ENCODE measurements at regions not wholly inside any gene's neighbourhood (a gene's known extent, or its start where the extent isn't known, plus 50 kb on each side); places are given as distances from the start of the nearest gene placed in this dataset.

DNA sequence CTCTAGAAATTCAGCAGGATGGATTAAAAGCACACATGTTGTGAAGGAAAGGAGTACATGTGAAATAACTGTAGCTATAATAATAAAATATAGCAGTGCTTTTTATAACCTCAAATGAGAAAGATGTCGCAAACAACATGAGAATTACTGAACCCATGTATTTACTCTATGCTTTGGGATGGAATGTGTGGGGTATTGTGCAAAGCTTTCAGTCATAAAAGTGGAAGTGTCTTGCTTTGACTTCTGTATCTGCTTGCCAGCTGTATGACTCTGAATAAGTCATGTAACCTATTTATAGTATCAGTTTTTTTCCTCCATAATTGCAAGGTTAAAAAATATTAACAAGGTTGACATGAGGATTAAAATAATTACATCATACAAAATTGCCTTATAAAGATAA lies 519.3 kb upstream of the CADM2 start:
- ATAC-seq (replicated peaks; ENCODE audit: extremely low read depth, poor library complexity, severe bottlenecking): no peak
- no peak overlapping the region for H3K27ac Mint-ChIP-seq (ENCODE audit: low read depth)

DNA sequence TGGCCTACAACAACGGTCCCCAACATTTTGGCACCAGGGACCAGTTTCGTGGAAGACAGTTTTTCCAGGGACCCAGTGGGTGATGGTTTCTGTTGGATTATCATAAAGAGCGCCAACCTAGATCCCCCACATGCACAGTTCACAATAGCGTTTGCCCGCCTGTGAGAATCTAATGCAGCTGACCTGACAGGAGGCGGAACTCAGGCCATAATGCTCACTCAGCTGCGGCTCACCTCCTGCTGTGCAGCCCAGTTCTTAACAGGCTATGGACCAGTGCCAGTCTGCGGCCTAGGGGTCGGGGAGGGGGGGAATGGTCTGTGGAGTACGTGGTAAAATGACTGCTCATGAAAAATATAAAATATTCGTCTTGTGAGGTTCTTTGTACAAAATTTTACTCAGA lies 518.5 kb upstream of the CADM2 start:
- no peaks in the 10 kb centered on the region for H3K4me1 Mint-ChIP-seq

More for the DNA sequence above, 519.3 kb upstream of the CADM2 start:
- no peak overlapping the region for H3K4me3 Mint-ChIP-seq
- H3K27me3 Mint-ChIP-seq: no peaks in the 10 kb centered on the region
- no peaks in the 10 kb centered on the region for H3K9me3 Mint-ChIP-seq
- no peak for DNase-seq (ENCODE audit: low spot score in 2 of 2)
- no peaks in the 10 kb centered on the region for H3K36me3 Mint-ChIP-seq (ENCODE audit: insufficient read depth)
- no peaks in the 10 kb centered on the region for H3K4me1 Mint-ChIP-seq

DNA sequence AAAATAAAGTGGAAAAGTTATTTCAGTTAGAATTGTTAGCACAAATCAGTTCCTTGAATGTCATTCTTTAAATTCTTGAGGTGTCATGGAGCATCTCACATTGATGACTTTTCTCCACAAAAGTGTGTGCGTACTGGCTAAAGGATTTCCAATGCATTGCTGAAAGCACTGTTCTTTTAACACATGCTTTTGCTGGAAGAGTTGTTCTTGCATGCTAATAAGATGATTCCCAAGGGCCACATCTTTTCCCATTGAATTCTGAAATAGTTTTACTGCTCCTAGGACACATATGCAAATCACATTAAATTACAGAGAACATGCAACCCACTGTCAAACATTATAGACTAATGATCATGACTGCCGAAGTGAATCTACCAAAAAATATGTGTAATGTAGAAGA lies 516.3 kb upstream of the CADM2 start:
- Mint-ChIP-seq H3K27ac (ENCODE audit: low read depth) (no peak overlapping the region), H3K36me3 (ENCODE audit: insufficient read depth) (no peaks in the 10 kb centered on the region), H3K4me3 (no peak overlapping the region), H3K4me1 (no peaks in the 10 kb centered on the region), H3K9me3 (peaks cover 5% of the 10 kb centered on the region), H3K27me3 (no peaks in the 10 kb centered on the region)
- ATAC-seq (replicated peaks; ENCODE audit: extremely low read depth, poor library complexity, severe bottlenecking) (no peak), DNase-seq (ENCODE audit: low spot score in 2 of 2) (no peak)

More for the DNA sequence above, 518.5 kb upstream of the CADM2 start:
- Mint-ChIP-seq H3K27ac (ENCODE audit: low read depth) (no peak overlapping the region), H3K36me3 (ENCODE audit: insufficient read depth) (no peaks in the 10 kb centered on the region), H3K9me3 (no peaks in the 10 kb centered on the region), H3K4me3 (no peak overlapping the region), H3K27me3 (no peaks in the 10 kb centered on the region)
- DNase-seq (ENCODE audit: low spot score in 2 of 2) (no peak), ATAC-seq (replicated peaks; ENCODE audit: extremely low read depth, poor library complexity, severe bottlenecking) (no peak)

DNA sequence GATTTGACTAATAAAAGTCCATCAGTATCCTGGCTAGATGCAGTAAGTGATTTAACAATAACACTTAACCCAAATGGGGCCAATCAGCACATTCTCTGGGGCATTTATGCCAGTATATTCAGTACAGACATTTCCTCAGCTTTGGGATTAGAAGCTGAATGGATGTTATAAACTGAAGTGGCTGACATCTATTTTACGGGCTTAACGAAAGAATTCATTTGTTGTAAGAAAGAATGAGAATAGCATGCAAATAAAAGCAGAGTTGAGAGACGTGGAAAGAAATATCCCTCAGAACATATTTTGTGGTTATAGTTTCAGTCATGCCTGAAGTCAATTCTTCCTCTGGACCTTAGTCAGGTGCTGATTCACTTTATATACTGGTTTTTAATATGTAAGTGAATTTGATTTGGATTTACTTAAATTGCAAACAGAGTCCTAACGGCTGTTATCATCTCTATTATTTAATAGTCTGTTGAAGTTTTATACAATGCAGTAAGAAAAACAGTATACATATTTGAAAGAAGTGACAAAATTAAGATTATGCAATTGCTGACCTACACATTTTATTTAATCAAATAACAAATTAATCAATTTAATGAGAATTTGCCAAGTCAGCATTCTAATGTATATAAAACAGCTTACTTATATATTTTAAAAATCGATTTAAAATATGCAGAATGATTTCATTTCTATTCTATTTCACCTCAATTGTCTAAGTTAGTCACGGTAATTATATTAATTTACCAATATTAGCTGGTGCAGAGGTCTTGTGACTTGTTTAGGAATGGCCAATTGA lies 513.9 kb upstream of the CADM2 start:
- DNase-seq (ENCODE audit: low spot score in 2 of 2): no peak
- ATAC-seq (replicated peaks; ENCODE audit: extremely low read depth, poor library complexity, severe bottlenecking): no peak
- no peak overlapping the region for H3K27ac Mint-ChIP-seq (ENCODE audit: low read depth)

DNA sequence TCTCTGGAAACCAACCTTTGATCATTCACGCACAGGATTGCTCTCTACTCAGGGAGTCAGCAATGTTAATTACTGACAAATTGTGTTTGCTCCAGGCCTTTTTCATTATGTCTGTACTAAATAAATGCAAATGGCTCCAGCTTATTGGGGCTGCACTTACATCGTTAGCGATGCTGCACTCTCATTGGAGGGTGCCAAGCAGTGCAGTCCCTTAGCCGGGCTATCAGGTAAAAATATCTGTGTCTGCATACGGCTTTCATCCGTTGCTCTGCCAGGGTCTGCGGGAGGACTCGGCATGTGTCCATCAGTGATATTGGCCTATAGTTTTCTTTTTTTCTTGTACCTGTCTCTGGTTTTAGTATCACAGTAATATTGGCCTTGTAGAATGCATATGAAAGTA lies 471.5 kb upstream of the CADM2 start:
- DNase-seq (ENCODE audit: low spot score in 2 of 2): no peak
- no peaks in the 10 kb centered on the region for H3K36me3 Mint-ChIP-seq (ENCODE audit: insufficient read depth)
- peaks cover 40% of the 10 kb centered on the region for H3K9me3 Mint-ChIP-seq
- no peaks in the 10 kb centered on the region for H3K4me1 Mint-ChIP-seq
- H3K27ac Mint-ChIP-seq (ENCODE audit: low read depth): no peak overlapping the region
- H3K4me3 Mint-ChIP-seq: no peak overlapping the region
- no peak for ATAC-seq (replicated peaks; ENCODE audit: extremely low read depth, poor library complexity, severe bottlenecking)
- no peaks in the 10 kb centered on the region for H3K27me3 Mint-ChIP-seq

More for the DNA sequence above, 513.9 kb upstream of the CADM2 start:
- H3K27me3 Mint-ChIP-seq: no peaks in the 10 kb centered on the region
- H3K36me3 Mint-ChIP-seq (ENCODE audit: insufficient read depth): no peaks in the 10 kb centered on the region
- H3K4me3 Mint-ChIP-seq: no peak overlapping the region
- peaks cover 11% of the 10 kb centered on the region for H3K9me3 Mint-ChIP-seq
- H3K4me1 Mint-ChIP-seq: no peaks in the 10 kb centered on the region

DNA sequence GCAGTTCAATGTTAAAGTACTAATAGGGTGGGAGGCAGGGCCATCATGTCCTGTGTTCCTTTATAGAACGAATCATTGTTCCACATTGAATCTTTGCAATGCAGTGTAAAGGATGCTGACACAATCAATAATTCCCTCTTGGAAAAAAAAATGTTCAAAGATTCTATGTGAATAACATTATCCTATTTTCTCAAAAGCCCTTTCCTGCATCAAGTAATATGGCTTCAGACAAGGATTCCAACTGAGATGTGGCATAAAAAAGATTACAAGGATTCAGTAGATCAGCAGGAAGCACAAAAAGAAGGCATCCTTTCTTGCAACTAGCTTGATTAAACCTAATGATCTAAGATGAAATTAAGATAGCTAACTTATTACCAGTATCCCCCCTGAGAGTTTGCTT lies 454.0 kb upstream of the CADM2 start:
- Mint-ChIP-seq H3K36me3 (ENCODE audit: insufficient read depth) (no peaks in the 10 kb centered on the region), H3K27me3 (no peaks in the 10 kb centered on the region), H3K4me3 (no peak overlapping the region), H3K27ac (ENCODE audit: low read depth) (no peak overlapping the region), H3K9me3 (peaks cover 20% of the 10 kb centered on the region), H3K4me1 (no peaks in the 10 kb centered on the region)
- ATAC-seq (replicated peaks; ENCODE audit: extremely low read depth, poor library complexity, severe bottlenecking): no peak
- no peak for DNase-seq (ENCODE audit: low spot score in 2 of 2)

DNA sequence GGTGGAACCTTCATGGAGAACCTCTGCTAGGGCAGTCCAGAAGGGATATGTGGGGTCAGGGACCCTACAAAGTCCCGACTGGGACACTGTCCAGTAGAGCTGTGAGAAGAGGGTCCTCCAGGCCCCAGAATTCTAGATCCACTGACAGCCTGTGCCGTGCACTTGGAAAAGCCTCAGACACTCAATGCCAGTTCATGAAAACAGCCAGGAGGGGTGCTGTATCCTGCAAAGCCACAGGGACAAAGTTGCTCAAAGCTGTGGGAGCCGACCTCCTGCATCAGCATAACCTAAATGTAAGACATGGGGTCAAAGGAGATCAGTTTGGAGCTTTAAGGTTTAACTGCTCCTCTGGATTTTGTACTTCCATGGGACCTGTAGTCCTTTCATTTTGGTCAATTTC lies 448.8 kb upstream of the CADM2 start:
- Mint-ChIP-seq H3K36me3 (ENCODE audit: insufficient read depth) (no peaks in the 10 kb centered on the region), H3K4me3 (no peak overlapping the region)

DNA sequence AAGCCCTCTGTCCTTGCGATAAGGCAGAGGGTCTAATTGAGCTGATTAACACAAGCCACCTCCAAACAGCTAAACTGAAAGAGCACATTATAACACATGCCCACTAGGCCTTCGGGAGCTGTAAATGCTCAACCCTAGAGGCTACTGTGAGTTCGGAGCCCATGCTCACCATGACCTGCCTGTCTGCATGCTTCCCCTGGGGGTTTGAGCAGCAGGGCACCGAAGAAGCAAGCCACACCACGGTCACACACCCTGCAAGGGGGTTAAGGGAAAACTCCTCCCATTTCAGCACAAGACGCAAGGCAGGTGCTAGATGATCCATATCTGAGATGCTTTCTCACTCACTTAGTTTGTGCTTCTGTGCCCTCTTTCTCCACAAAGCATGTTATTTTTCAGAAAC lies 435.9 kb upstream of the CADM2 start:
- Mint-ChIP-seq H3K9me3 (peaks cover 20% of the 10 kb centered on the region), H3K27ac (ENCODE audit: low read depth) (no peak overlapping the region), H3K27me3 (no peaks in the 10 kb centered on the region), H3K4me3 (no peak overlapping the region), H3K4me1 (no peaks in the 10 kb centered on the region), H3K36me3 (ENCODE audit: insufficient read depth) (no peaks in the 10 kb centered on the region)
- no peak for ATAC-seq (replicated peaks; ENCODE audit: extremely low read depth, poor library complexity, severe bottlenecking)
- DNase-seq (ENCODE audit: low spot score in 2 of 2): no peak

More for the DNA sequence above, 448.8 kb upstream of the CADM2 start:
- Mint-ChIP-seq H3K4me1 (no peaks in the 10 kb centered on the region), H3K27ac (ENCODE audit: low read depth) (no peak overlapping the region), H3K9me3 (peaks cover 9% of the 10 kb centered on the region), H3K27me3 (no peaks in the 10 kb centered on the region)
- no peak for ATAC-seq (replicated peaks; ENCODE audit: extremely low read depth, poor library complexity, severe bottlenecking)
- DNase-seq (ENCODE audit: low spot score in 2 of 2): no peak

DNA sequence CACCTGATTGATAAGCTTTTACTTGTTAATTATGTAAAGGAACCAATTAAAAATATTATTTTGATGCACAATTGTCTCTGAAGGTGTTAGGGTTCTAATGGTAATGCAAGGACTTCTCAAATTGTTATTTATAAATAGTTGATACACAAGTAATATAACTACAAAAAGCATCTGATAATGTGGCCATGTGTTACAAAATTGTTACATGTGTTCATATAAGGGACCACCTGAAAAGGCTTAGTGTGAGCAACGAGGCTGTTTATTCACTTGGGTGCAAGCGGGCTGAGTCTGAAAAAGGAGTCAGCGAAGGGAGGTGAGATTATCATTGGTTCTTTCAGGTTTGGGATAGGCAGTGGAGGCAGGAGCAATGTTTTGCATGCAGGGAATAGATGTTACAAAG lies 421.9 kb upstream of the CADM2 start:
- Mint-ChIP-seq H3K4me3 (no peak overlapping the region), H3K4me1 (no peaks in the 10 kb centered on the region), H3K9me3 (peaks cover 28% of the 10 kb centered on the region), H3K36me3 (ENCODE audit: insufficient read depth) (no peaks in the 10 kb centered on the region), H3K27ac (ENCODE audit: low read depth) (no peak overlapping the region), H3K27me3 (no peaks in the 10 kb centered on the region)
- ATAC-seq (replicated peaks; ENCODE audit: extremely low read depth, poor library complexity, severe bottlenecking) (no peak), DNase-seq (ENCODE audit: low spot score in 2 of 2) (no peak)

DNA sequence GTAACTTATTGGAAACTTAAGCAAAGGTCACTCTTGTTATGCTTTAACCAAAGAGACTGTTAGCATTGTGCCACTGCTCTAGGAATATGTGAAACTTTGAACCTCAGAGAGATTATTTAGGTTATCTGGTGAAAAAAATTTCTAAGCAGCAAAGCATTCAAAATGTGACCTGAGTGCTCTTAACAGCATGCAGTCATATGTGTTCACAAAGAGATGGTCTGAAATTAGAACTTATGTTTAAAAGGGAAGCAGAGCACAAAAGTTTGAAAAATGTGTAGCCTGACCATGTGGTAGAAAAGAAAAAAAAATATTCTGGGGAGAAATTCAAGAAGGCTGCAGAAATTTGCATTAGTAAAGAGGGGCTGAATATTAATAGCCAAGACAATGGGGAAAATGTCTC lies 420.2 kb upstream of the CADM2 start:
- H3K4me3 Mint-ChIP-seq: no peak overlapping the region
- peaks cover 21% of the 10 kb centered on the region for H3K9me3 Mint-ChIP-seq
- H3K4me1 Mint-ChIP-seq: no peaks in the 10 kb centered on the region
- H3K36me3 Mint-ChIP-seq (ENCODE audit: insufficient read depth): no peaks in the 10 kb centered on the region
- DNase-seq (ENCODE audit: low spot score in 2 of 2) (no peak), ATAC-seq (replicated peaks; ENCODE audit: extremely low read depth, poor library complexity, severe bottlenecking) (no peak)
- H3K27ac Mint-ChIP-seq (ENCODE audit: low read depth): no peak overlapping the region
- no peaks in the 10 kb centered on the region for H3K27me3 Mint-ChIP-seq

DNA sequence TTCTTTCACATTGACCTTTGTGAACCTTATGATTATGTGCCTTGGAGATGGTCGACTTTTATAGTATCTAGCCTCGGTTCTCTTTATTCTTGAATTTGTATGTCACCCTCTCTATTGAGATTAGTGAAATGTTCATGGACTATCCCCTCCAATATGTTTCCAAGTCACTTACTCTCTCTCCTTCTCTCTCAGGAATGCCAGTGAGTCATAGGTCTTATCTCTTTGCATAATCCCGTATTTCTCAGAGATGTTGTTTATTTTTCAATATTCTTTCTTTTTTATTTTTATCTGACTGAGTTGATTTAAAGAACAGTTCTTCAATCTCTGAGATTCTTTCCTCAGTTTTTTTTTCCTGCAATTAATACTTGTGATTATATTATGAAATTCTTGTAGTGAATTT lies 411.6 kb upstream of the CADM2 start:
- Mint-ChIP-seq H3K4me3 (no peak overlapping the region), H3K27me3 (no peaks in the 10 kb centered on the region), H3K4me1 (no peaks in the 10 kb centered on the region), H3K36me3 (ENCODE audit: insufficient read depth) (no peaks in the 10 kb centered on the region), H3K9me3 (peaks cover 31% of the 10 kb centered on the region), H3K27ac (ENCODE audit: low read depth) (no peak overlapping the region)
- no peak for DNase-seq (ENCODE audit: low spot score in 2 of 2)
- no peak for ATAC-seq (replicated peaks; ENCODE audit: extremely low read depth, poor library complexity, severe bottlenecking)

DNA sequence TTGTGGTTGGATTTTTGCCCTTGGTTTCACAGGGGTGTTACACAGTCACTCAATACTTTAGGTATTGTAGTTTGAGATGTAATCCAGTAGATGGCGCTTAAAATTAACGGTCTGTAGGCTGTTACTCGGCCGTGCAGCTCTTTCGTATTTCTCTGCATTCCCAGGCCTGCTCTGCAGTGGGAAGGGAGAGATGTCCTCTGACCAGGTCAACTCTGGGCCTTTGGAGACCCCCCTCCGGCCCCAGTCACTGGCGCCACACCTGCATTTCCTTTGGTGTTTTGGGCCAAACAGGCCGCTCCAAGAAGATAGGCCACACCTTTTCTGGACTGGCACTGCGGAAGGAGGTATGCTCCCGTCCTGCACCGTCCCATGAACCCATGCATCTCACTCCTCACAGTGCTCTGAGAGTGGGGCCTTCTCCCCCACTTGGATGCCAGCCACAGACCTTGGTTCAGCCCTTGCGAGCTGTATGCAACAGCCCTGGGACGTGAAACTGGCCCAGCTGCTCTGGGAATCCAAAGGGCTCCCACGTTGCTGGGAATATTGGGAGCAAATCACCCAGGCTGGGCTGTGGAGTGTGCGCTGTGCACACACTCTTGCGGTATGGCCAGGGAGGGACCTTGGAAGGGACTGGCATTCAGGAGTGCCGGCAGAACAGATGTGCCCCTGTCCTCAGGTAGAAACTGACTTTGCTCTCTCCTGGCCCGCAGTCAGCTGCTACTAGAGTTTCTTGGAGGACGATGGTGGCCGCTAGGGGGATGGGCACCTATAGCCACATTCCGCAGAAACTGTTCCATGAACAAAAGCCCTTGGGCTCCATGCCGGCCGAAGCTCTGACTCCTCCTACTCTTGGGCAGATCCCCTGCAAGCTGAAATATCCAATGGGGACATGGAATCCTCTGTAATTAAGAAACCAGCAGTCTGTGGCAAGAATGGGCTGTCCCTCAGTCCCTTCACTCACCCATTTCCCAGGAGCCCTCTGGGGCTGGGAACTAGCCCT lies 410.5 kb upstream of the CADM2 start:
- ATAC-seq (replicated peaks; ENCODE audit: extremely low read depth, poor library complexity, severe bottlenecking) (no peak), DNase-seq (ENCODE audit: low spot score in 2 of 2) (no peak)
- H3K4me1 Mint-ChIP-seq: no peaks in the 10 kb centered on the region
- H3K9me3 Mint-ChIP-seq: peaks cover 31% of the 10 kb centered on the region
- H3K27me3 Mint-ChIP-seq: no peaks in the 10 kb centered on the region
- H3K4me3 Mint-ChIP-seq: no peak overlapping the region
- H3K36me3 Mint-ChIP-seq (ENCODE audit: insufficient read depth): no peaks in the 10 kb centered on the region
- no peak overlapping the region for H3K27ac Mint-ChIP-seq (ENCODE audit: low read depth)

DNA sequence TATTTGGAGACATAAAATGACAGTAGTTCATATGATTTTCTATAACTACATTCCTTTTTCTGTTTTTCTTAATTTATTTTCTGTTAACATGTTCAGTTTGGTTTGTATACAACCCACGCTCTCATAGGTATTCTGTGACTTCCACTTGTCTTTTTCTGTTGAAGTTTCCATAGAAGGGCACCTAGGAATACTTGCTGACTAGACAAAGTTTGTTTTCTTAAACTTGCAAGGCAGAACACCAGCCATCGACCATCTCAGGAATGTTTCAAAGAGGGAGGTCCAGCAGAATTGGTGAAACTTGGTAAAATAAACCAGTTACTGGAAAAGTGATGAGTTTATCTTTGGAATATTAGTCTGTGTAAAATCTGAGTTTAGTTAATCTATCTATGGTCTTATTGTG lies 403.2 kb upstream of the CADM2 start:
- H3K36me3 Mint-ChIP-seq (ENCODE audit: insufficient read depth): no peaks in the 10 kb centered on the region
- H3K4me1 Mint-ChIP-seq: no peaks in the 10 kb centered on the region
- peaks cover 12% of the 10 kb centered on the region for H3K9me3 Mint-ChIP-seq
- ATAC-seq (replicated peaks; ENCODE audit: extremely low read depth, poor library complexity, severe bottlenecking) (no peak), DNase-seq (ENCODE audit: low spot score in 2 of 2) (no peak)
- no peaks in the 10 kb centered on the region for H3K27me3 Mint-ChIP-seq
- no peak overlapping the region for H3K27ac Mint-ChIP-seq (ENCODE audit: low read depth)
- no peak overlapping the region for H3K4me3 Mint-ChIP-seq

All from central memory CD8-positive, alpha-beta T cell (primary cell).